GM21737 (cell line): ENCODE measurements at regions not wholly inside any gene's neighbourhood (a gene's known extent, or its start where the extent isn't known, plus 50 kb on each side); places are given as distances from the start of the nearest gene placed in this dataset.
"Not testable (repeated sequence)": the region's sequence is repeated elsewhere in the genome, so short reads cannot be mapped to it uniquely, and the experiment has no call there.

Experiments
- ATAC-seq: cut with Tn5 transposase; IDR thresholded peaks from one replicate; pipeline ENCODE4 v1.9.1; 2021; ENCODE audit warnings: mild to moderate bottlenecking, moderate library complexity; ENCODE audit not compliant: unreplicated experiment

DNA sequence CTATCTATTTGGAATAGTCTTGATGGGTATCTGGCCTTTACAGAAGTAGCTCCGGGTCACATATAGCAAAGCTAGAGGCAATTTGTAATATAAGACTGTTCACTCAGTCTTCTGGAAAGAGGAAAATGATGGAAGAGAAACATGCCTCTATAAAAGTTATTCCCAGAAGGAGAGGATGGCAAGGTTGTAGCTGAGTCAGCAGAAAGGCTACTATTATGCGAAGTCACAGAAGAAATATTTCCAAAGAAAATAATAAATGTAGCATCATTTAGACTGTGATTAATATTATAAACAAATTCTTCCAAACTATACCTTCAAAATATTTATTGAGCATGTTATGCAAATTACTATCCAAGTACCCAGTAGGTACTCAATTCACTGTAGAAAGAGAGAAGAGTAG, 1027.7 kb upstream of the TMEFF2 start:
- no peak for ATAC-seq

DNA sequence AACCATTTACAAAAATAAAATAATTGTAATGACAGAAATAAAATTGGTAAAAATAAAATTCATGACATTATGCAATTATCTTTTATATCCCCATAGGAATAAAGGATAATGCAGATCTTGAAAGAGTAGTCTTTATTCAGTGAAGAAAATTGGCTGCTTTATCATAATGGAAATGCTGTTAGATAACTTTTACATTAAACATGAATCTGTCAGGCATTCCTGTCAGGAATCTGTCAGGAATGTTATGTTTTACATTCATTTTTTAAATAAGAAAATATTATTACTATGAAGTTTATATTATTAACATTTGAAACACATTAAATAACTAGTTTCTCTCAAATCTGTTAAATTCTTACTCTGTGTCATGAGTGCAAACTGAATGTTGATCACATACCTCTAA, 1024.7 kb upstream of the TMEFF2 start:
- ATAC-seq = no peak

DNA sequence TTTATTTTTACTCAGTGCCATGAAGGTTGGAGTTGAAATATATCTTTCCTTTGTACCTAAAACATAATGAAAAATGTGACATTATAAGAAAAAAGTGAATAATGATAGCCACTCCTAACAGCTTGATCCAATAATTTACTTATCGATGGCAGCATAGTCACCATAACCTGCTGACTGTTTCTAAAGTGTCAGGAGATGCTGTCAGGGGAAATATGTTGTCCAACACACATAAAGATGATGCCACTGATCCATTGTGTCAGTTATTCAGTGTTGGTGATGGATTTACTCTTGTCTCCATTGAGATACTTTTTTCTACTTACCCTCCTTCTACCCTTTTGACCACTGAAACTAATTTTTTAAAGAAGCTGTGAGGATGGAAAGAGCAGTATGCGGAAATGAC, 1006.9 kb upstream of the TMEFF2 start:
- no peak for ATAC-seq

DNA sequence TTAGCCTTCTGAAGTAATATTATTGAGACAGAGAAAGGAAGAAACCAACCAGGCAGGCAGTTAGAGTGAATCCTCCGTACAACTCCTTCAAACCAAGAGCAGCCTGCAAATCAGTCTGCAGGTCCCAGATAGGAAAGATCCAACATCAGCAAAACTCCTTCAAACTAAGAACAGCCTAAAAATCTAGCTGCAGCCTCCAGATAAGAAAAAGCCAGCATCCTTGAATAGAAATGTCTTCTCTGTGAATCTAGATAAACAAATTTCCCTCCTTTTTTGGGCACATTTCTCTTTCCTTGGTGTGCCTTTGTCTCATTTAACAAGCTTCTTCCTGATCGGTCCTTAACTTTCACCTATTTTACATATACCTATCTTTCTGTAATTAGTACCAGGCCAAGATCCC, 1004.6 kb upstream of the TMEFF2 start:
- no peak for ATAC-seq

DNA sequence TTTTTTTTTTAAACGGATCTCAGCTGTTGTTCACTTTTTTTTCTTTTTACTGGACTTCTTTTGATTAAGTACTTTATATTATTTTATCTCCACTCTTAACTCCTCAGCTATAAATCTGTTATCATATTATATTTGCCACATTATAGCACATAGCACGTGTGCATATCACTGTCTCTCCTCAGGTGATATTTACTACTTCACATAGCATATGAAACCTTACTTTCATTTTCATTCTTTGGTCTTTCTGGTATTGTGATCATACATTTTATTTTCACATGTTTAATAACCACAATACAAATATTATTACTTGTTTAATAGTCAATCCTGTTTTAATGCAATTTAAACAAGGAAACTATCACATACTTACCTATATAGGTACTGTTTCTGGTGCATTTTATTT, 993.1 kb upstream of the TMEFF2 start:
- no peak for ATAC-seq

DNA sequence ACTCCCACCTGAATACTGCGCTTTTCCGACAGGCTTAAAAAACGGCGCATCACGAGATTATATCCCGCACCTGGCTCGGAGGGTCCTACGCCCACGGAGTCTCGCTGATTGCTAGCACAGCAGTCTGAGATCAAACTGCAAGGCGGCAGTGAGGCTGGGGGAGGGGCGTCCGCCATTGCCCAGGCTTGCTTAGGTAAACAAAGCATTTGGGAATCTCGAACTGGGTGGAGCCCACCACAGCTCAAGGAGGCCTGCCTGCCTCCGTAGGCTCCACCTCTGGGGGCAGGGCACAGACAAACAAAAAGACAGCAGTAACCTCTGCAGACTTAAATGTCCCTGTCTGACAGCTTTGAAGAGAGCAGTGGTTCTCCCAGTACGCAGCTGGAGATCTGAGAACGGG, 976.2 kb upstream of the TMEFF2 start:
- not testable (repeated sequence) for ATAC-seq

DNA sequence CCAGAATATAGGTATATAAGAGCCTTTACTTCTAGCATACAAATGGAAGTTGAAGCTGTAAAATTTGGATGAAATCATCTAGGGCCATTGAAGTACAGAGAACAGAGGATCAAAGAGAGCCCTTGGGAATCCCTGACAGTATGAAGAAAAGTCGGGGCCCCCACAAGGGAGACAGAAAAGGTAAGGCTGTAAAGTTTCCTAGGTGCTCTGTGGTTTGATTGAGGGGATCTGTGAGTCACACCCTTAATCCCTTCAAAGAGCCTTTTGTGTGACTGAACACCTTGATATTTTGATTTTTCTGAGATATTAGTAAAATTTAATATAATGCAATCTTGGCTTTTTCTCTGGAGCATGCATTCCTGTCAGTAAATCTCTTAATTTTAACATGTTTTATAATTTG, 961.7 kb upstream of the TMEFF2 start:
- ATAC-seq = no peak

DNA sequence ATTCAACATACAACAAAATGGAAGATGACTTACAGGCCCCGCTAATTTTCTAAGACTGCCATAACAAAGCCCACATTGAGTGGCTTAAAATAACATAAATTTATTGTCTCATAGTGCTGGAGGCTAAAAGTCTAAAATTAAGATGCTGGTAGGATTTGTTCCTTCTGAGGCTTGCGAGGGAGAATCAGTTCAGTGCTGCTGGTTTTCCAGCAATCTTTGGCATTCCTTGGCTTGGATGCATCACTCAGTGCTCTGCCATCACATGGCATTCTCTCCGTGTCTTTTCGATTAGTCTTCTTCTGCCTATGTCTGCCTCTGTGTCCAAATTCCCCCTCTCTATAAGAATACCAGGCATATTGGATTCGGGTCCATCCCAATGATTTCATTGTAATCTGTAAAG, 959.3 kb upstream of the TMEFF2 start:
- ATAC-seq = no peak

DNA sequence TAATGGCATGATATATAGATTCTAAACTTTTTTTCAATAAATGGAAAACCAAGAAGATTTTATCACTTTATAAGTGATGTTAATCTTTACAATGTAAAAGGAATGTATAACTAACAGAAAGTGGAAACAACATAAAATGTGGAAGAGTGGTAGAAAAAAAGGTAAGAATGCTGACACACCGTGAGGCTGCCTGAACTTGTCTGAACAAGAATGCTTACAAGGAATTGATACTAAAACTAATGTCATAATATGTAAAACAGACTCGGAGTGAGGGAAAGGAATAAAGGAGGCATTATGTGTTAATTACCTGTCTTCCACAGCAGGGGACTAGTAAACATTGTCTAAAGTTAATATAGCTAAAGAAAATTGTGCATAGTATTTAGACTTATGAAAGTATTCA, 958.8 kb upstream of the TMEFF2 start:
- no peak for ATAC-seq

DNA sequence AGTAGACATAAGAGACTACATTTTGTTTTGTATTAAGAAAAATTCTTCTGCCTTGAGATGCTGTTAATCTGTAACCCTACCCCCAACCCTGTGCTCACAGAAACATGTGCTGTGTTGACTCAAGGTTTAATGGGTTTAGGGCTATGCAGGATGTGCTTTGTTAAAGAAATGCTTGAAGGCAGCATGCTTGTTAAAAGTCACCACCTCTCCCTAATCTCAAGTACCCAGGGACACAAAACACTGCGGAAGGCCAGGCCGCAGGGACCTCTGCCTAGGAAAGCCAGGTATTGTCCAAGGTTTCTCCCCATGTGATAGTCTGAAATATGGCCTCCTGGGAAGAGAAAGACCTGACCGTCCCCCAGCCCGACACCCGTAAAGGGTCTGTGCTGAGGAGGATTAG, 947.7 kb upstream of the TMEFF2 start:
- ATAC-seq = not testable (repeated sequence)

DNA sequence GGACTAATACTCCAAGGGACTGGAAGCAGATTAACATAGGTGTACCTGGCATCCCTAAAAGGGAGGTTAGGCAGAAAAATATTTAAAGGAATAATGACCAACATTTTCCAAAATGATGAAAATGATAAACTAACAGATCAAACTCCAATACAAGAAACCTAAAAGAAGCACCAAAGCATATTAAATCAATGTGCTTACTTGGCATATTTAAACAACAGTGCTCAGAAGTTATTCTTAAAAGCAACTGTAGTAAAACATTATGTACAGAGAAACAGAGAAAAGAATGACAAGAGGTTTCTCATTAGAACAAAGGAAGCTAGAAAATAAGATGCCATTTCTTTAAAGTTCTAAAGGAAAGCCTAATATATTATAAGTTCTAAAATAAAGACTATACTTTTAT, 947.3 kb upstream of the TMEFF2 start:
- no peak for ATAC-seq

DNA sequence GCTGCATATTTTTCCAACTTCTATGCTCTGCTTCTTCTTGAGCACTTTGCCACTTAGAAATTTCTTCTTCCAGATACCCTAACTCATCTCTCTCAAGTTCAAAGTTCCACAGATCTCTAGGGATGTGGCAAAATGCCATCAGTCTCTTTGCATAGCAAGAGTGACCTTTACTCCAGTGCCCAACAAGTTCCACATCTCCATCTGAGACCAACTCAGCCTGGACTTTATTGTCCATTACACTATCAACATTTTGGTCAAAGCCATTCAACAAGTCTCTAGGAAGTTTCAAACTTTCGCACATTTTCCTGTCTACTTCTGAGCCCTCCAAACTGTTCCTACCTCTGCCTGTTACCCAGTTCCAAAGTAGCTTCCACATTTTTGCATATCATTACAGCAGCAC, 946.2 kb upstream of the TMEFF2 start:
- ATAC-seq = not testable (repeated sequence)

DNA sequence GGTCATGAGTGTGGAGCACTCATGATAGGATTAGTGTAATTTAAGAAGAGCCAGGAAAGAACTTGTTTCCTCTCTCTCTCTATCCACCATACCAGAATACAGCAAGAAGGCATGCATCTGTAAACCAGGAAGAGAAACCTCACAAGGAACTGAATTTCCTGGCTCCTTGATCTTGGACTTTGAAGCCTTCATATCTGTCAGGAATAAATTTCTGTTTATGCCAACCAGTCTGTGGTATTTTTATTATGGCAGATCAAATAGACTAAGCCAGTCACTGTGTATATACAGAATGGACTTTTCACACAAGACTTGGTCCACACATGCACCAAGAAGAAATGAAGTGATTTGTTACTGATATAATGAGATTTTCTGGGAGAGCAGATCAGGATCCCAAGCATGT, 930.1 kb upstream of the TMEFF2 start:
- no peak for ATAC-seq

DNA sequence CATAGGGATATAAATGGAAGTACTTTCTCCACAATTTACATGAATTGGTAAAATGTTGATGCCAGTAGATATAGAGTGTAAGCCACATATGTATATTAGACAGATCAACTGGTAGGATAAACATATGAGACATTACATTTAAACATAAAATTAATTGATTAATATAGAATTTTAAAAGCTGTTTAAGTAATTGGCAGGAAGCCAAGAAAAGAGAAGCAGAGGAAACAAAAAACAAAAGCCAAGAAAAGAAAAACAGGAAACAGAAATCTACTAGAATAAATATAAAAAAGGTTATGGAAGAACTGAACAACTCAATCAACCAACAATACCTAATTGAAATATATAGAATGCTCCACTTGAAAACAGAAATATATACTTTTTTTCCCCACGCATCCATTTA, 920.1 kb upstream of the TMEFF2 start:
- no peak for ATAC-seq

DNA sequence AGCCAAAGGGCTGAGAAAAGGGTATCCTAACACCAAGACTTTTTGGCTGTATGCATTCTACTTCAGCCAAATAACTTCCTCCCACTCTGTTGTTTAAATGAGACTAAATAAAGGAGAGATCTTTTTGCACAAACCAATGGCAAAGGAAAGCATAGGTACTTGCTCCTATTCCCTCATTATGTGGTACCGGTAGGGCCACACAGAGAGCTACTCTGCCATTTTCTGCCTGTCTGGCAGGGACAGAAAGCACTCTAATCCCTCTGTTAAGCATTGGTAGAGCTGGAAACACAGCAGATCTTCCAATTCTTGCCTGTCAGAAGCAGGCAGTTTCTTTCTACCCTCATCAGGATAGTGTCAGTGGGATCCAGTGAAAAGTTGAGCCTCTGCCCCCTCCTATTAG, 918.3 kb upstream of the TMEFF2 start:
- no peak for ATAC-seq

DNA sequence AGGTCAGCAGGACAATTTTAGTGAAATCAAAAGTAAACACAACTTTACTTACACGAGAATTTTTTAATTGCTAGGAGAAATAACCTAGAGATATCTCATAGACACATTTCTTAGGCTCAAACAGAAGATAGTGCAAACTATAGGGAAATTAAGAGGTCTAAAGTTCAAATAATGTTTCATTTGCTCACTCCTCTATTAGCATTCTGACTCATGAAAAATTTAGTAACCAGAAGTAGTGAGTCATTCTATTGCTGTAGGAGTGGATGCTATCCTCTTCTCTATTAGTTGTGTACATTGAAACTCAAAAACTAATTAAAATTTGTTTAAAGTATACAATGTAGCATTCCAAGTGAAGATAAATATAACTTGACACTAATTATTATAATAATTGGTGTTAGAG, 908.3 kb upstream of the TMEFF2 start:
- no peak for ATAC-seq

DNA sequence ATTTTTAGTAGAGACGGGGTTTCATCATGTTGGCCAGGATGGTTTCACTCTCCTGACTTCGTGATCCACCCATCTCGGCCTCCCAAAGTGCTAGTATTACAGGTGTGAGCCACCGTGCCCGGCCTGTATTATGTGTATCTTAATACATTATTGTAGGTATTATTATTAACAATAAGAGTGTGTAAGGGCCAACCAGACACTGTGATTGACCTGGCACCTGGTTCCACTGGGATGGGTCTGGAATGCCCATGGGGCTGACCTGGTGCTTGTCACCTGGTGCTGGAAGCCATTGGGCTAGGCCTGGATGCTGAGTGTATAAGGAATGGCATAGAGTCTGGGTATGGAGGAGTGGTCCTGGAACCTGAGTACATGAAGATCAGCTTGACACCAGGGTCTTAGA, 906.9 kb upstream of the TMEFF2 start:
- ATAC-seq = no peak

DNA sequence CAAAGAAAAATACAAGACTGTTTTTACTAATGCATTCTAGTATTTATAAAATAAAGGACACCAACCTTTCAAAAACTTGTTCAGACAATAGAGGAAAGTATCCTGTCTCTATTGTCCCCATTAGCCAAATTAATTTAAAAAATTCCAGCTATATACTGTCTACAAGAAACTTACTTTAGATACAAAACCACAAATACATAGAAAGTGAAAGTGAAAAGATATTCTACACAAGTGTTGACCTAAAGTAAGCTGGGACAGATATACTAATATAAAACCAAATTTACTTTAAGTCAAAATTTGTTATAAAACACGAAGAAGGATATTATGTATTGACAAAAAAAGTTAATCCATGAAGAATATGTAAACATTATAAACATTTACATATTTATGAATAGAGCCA, 893.3 kb upstream of the TMEFF2 start:
- ATAC-seq = no peak

DNA sequence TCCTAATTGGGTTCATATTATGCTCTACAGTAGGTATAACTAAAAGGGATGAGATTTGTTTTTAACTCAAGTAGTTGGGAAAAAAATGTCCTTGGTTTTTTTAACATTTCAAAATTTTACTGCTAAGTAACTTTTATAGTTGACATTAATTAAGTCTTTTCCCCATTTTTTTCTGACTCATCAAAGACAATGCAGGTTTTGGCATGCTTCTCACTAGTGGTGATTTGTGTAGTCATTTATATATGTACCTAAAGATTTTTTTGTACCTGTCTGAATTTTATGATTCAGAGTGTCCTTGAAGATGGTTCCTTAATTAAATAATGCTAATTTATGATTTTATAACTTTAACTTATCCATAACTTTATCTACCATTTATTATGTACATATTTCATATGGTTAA, 882.3 kb upstream of the TMEFF2 start:
- no peak for ATAC-seq

DNA sequence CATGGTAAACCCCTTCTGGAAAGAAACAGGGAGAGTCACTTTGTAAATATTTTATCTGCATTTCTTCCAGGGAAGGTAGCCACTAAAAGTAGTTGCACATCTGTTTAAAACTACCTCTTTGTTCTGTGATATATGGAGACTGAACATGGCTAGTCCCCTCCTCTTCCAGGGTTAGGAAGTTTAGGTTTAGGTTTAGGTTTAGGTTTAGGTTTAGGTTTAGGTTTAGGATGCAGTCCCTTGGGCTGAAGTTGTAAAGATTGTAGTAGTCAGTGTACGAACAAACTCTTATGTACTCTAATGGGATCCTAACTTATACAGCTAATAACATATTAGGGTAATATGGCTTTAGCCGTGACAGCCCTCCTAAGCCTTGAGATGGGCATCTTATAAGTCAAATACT, 880.2 kb upstream of the TMEFF2 start:
- no peak for ATAC-seq

DNA sequence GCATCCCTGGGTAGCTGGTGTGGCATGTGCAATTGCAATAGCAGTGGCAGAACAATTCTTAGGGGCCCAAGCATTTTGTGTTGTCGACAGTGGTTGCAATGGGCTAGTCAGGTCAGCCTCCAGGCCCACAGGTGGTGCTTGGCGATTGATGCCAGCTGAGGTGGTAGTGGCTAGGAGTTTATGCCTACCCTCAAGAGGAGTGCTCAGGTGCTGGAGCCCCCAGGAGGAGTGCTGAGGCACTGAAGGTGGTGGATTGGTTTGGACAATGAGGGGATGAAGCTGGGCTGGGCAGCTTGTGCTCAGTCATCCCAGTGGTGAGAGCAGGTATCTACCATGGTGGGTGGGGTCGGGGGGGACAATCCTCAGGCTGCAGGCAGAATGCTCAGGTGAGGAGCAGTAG, 877.9 kb upstream of the TMEFF2 start:
- no peak for ATAC-seq

DNA sequence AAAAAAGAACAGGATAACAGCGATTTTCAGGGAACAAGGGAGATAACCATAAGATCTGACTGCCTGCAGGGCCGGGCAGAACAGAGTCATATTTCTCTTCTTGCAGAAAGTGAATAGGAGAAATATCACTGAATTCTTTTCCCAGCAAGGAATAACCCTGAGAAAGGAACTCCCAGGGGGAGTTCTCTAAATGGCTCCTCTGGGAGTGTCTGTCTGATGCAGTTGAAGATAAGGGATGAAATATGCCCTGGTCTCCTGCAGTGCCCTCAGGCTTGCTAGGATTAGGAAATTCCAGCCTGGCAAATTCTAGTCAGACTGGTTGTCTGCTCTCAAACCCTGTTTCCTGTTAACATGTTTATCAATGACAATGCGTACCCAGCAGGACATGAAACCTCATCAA, 830.8 kb upstream of the TMEFF2 start:
- ATAC-seq = not testable (repeated sequence)

DNA sequence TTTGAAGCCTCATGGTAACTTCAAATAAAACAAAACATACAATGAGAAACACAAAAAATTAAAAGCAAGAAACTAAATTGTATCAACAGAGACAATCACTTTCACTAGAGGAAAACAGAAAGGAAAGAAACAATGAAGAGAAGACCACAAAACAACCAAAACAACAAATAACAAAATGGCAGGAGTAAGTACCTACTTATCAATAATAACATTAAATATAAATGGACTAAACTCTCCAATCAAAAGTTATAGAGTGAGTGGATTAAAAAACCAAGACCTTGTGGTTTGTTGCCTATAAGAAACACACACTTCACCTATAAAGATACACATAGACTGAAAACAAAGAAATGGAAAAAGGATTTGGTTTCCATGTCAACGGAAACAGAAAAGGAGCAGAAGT, 830.1 kb upstream of the TMEFF2 start:
- no peak for ATAC-seq

DNA sequence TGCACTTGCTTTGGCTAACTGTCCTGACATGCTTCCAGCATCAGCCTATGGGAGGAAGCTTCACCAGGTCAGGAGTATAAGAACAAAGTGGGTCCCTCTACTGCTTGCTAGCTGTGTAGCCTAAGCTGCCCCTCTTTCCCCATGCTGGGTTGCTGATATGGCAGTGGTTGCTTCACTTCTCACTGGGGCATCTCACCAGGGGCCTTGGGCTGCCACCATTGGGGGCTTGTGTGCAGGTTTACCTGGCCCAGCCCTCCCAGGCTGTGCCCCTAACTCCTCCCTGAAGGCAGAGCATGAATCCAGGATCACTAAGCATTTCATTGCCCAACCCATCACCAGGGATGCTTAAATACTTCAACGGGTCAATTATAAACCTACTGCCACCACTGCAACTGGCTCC, 817.1 kb upstream of the TMEFF2 start:
- ATAC-seq = no peak
